ENCODE measurements at regions not wholly inside any gene's neighbourhood (a gene's known extent, or its start where the extent isn't known, plus 50 kb on each side); places are given as distances from the start of the nearest gene placed in this dataset.

- Histone ChIP-seq H3K9me3 (no peaks in the 10 kb centered on the region), H3K4me3 (no peak overlapping the region), H3K4me1 (no peaks in the 10 kb centered on the region), H3K36me3 (no peaks in the 10 kb centered on the region), H3K27me3 (no peaks in the 10 kb centered on the region), H3K27ac (no peak overlapping the region)
- 57 to 75% methylated on average over 1 of the region's 1 CpG for WGBS, 2 donors
- FAIRE-seq = no peak
- no peak for ATAC-seq
- intact Hi-C loops (cut with DNase I) = no loop called here
- DNase-seq = no peak
- no peak for TF ChIP-seq CTCF (IDR thresholded peaks at IDR 0.05)
Observed at GRCh38 chr7:67448271-67448670, 451.6 kb downstream of the TYW1 start.

- Histone ChIP-seq H3K9me3 (no peaks in the 10 kb centered on the region), H3K4me3 (no peak overlapping the region), H3K27me3 (no peaks in the 10 kb centered on the region), H3K27ac (no peak overlapping the region), H3K36me3 (no peaks in the 10 kb centered on the region), H3K4me1 (no peaks in the 10 kb centered on the region)
- no peak for TF ChIP-seq CTCF (IDR thresholded peaks at IDR 0.05)
- DNase-seq = no peak
- intact Hi-C loops (cut with DNase I) = no loop called here
- no peak for ATAC-seq
- WGBS, 2 donors = 64 to 77% methylated on average over 3 of the region's 3 CpGs
- no peak for FAIRE-seq
Observed at GRCh38 chr7:67450171-67450570, 453.5 kb downstream of the TYW1 start.

- Histone ChIP-seq H3K4me1 (no peaks in the 10 kb centered on the region), H3K27me3 (no peaks in the 10 kb centered on the region), H3K4me3 (no peak overlapping the region), H3K9me3 (no peaks in the 10 kb centered on the region), H3K36me3 (no peaks in the 10 kb centered on the region), H3K27ac (no peak overlapping the region)
- 45 to 47% methylated on average over 9 of the region's 9 CpGs for WGBS, 2 donors
- no peak for TF ChIP-seq CTCF (IDR thresholded peaks at IDR 0.05)
- ATAC-seq (no peak), FAIRE-seq (no peak), DNase-seq (no peak)
- intact Hi-C loops (cut with DNase I) = no loop called here
Observed at GRCh38 chr7:67451306-67451705, 454.7 kb downstream of the TYW1 start.

- ATAC-seq = no peak
- H3K27me3 ChIP-seq = no peaks in the 10 kb centered on the region
- H3K9me3 ChIP-seq = no peaks in the 10 kb centered on the region
- FAIRE-seq = no peak
- intact Hi-C loops (cut with DNase I) = no loop called here
- DNase-seq = no peak
- H3K36me3 ChIP-seq = no peaks in the 10 kb centered on the region
- H3K4me1 ChIP-seq = no peaks in the 10 kb centered on the region
- no peak overlapping the region for H3K27ac ChIP-seq
- WGBS, 2 donors = 85 to 94% methylated on average over 6 of the region's 6 CpGs
- no peak for TF ChIP-seq CTCF (IDR thresholded peaks at IDR 0.05)
- no peak overlapping the region for H3K4me3 ChIP-seq
Observed at GRCh38 chr7:67452516-67453026, 455.9 kb downstream of the TYW1 start.

GRCh38 chr7:67453580-67454380 lies 457.1 kb downstream of the TYW1 start:
- Histone ChIP-seq H3K27ac (no peak overlapping the region), H3K27me3 (no peaks in the 10 kb centered on the region), H3K4me1 (no peaks in the 10 kb centered on the region), H3K9me3 (no peaks in the 10 kb centered on the region), H3K4me3 (no peak overlapping the region), H3K36me3 (no peaks in the 10 kb centered on the region)
- no peak for TF ChIP-seq CTCF (IDR thresholded peaks at IDR 0.05)
- intact Hi-C loops (cut with DNase I) = no loop called here
- DNase-seq (no peak), ATAC-seq (no peak), FAIRE-seq (no peak)
- 59 to 60% methylated on average over 16 of the region's 16 CpGs for WGBS, 2 donors

Measured in pancreas (tissue), 10 donors.